Tongue (tissue), 1 donor: ENCODE measurements at regions not wholly inside any gene's neighbourhood (a gene's known extent, or its start where the extent isn't known, plus 50 kb on each side); places are given as distances from the start of the nearest gene placed in this dataset.
A peak's percentile ranks its signal among the peaks of the same experiment; 100 is the strongest.

ENCODE experiments used
- DNase-seq: peaks from one replicate; pipeline ENCODE4 v3.0.0-alpha.2; 2015

DNA sequence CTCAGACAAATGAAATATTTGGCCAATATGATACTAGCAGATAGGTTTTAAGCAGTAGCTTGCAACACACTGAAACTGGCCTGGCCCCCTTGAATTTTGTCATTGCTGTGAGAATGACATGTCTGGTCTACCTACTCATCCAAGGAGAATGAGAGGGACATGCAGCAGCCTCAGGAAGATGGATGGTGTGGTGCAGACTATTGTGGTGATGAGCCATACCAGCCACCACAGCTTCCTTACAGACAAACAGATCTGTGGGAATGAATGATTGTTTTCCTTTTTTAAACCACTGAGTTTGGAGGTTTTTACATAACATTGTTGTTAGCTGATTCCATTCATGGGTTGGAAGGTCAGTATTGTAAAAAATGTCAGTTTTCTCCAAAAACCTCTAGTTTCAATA is 133.7 kb upstream of the POU1F1 start:
- DNase-seq, result no peak

DNA sequence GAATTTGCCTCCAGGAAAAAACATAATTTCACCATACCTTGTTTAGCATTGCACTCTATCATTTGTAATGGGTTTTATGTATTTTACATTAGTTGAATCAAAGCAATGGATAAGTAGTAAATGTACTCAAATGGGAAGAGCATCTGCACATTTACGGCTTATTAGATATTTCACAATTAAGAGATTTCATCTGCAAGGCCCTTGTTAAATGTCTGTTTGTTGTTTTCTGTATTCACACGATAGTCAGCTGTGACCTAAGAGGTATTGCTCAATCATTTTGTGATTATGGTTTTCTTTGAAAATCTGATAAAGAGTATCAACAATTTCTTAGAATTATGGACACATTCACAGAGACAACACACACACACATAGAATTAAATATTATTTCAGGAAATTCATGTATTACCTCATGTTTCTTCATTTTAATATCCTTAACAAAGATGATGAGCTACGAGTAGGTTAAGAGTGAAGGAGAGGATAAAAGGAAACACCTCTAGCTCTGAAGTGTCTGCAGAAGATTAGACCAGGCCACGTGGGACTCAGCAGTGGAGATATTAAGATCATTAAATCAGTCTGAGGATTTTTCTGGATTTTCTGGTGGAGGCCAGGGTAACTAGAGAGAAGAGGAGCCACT is 121.9 kb upstream of the POU1F1 start:
- DNase-seq, result no peak

DNA sequence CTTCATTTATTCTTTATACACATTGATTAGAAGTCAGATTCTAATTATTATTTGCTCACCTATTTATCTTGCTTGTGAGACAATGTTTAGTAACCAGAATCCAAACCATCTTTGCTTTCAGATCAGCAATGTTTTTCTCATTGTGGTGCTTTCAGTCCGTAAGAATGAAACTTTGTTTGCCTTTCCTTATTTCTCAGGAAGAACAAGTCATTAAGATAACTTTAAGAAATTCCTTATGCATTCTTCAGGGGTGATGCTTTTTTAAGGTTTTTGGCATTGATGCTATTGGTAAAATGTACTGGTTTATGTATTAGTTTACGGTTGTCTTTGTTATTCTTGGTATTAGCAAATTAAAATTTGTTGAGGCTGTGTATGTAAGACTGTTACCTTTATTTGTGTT is 120.8 kb upstream of the POU1F1 start:
- no peak for DNase-seq

DNA sequence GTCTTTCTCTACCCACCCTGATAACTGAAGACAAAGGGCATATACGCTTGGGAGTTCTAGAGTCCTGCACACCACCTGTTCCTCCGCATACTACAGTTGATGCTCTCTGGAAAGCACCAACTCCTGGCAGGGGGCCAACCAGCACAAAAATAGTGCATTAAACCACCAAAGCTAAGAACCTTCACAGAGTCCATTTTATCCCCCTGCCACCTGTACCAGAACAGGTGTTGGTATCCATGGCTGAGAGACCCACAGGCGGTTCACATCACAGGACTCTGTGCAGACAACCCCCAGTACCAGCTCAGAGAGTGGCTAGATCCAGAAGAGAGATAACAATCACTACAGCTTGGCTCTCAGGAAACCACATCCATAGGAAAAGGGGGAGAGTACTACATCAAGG is 114.4 kb upstream of the POU1F1 start:
- DNase-seq, result peak; percentile 54

DNA sequence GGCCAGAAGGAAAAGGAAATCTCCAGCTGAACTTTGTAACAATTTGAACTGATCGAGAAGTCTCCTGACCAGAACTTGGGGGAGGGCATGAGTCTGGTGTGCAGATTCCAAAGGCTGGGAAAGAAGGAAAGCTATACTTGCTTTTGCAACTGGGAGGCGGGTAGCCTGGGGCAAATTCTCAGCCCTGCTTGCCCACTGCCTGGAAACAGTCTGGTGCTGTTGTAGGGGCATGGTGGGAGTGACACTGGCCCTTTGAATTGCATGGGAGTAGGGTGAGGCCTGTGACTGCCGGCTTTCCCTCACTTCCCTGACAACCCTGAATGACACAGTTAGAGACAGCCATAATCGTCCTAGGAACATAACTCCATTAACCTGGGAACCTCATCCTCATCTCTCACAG is 114.0 kb upstream of the POU1F1 start:
- no peak for DNase-seq

DNA sequence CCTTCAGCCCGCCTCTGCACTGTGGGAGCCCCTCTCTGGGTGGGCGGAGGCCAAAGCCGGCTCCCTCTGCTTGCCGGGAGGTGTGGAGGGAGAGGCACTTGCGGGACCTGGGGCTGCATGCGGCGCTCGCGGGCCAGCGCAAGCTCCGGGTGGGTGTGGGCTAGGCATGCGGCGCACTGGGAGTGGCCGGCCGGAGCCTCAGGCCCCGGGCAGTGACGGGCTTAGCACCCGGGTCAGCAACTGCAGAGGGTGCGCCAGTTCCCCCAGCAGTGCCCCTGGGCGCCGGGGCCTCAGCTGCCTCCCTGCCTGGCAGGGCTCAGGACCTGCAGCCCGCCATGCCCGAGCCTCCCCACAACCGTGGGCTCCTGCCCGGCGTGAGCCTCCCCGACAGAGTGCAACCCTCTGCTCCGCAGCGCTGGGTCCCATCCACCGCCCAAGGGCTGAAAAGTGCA is 98.9 kb upstream of the POU1F1 start:
- no peak for DNase-seq

DNA sequence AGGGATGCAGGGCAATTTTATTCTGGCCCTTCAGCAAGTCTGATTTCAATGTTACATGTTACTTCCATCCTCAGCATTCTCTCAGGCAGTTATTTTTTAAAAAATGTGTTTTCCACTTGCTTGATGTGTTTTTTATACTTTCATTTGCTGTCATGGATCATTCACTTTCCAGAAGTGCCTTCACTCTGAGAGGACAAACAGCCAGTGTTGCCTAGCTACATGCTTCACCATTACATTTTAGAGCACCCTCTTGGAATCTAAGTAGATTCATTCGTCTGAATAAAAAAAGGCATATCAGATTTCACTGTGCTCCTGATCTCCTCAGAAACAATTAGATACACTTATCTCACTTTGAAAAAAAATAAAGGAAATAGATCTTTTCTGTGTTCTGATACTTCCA is 93.6 kb upstream of the POU1F1 start:
- DNase-seq, result peak; percentile 7

DNA sequence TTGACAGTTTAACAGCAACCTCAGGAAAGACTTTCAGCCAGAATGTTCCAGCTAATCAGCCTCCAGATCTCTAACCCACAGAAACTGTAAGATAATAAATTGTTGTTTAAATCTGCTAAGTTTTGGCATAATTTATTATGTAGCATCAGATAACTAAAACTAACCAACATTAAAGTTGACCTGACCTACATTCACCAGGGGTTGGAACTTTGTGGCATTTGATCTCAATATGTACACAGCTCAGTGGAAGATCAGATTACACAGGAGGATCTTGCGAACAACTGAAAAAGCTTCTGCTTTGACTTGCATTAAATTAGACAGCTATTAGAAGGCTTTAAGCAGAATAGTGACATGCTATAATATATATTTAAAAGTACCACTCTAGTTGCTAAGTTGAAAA is 91.4 kb upstream of the POU1F1 start:
- DNase-seq, result no peak

DNA sequence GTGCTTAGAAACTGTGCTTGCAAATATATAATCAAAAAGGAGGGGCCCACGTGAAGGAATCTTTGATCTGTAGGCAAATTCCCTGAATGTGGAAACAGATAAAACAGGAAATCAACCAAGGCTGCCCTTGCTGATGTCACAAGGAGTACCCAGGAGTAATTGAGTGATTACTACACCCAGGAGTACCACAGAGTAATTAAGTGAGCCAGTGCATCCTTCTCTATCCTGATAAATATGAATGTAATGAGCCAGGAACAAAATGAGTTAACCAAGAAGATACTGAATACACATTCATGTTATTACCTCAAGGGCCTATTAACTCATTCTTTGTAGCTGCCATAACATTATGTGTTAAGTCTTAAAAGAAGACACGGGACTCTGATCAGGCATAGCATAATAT is 87.3 kb upstream of the POU1F1 start:
- no peak for DNase-seq

DNA sequence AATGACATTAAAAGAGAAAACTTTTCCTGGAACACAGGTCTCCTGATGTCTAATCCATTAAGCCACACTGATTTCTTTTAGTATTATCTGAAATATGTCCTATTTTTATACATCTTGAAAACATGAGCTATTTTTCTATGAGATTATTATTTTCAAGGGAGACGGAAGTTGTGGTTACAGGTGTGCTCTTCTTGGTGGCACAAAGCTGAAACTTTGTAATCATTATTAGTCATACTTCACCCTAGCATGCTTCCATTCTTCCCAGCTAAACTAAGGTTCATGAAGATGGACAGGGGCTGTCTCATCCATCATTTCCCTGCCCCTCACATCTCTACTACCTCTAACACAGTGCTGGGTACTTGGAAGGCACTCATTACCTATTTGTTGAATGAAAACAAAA is 85.6 kb upstream of the POU1F1 start:
- no peak for DNase-seq

DNA sequence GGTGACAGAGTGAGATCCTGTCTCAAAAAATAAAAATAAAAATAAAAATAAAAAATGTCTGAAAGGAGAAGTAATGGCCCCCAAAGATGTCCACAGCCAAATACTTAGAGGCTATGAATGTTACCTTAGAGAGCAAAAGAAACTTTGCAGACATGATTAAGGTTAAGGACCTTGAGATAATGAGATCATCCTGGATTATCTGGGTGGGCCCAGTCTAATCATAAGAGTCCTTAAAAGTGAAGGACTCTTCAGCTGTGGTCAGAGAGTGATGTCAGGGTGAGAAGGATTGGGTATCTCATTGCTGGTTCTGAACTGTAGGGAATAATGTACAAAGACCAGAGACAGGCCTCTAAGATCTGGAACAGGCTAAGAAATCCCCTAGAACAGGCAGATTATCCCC is 84.9 kb upstream of the POU1F1 start:
- DNase-seq, result no peak

DNA sequence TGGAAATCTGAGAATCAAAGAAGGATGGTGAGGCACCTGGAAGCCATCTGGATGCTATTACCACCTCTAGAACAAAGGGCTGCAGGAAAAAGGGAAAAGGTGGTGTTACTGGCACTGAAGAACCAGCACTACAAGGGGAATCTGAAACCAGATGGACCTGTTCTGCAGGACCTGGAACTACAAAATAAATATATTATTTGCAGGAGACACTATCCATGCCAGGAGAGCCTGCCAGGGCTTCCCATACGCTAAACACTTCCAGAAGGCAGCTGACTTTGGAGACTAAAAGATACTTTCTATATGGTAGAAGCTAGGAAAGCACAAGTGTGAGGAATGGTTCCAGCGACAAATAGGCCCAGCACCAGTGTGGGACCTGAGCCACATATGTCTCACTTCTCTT is 83.4 kb upstream of the POU1F1 start:
- DNase-seq, result peak; percentile 19

DNA sequence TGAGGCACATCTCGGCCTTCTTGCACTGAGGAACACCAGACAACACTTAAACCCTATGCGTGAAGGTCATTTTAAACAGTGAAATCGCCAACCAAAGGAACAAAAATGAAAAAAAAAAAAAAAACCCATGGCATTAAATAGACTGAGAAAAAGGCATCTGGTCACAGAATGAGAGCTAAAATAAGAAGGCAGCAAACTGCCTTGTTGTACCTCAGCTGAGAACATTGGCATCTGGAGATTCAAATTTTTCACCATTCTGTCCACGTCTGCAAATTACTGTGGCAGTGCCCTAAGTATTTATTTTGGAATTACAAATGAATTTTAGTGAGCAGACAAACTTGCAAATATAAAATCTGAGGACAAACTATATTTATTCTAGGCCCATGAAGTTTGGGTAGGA is 82.6 kb upstream of the POU1F1 start:
- DNase-seq, result no peak

DNA sequence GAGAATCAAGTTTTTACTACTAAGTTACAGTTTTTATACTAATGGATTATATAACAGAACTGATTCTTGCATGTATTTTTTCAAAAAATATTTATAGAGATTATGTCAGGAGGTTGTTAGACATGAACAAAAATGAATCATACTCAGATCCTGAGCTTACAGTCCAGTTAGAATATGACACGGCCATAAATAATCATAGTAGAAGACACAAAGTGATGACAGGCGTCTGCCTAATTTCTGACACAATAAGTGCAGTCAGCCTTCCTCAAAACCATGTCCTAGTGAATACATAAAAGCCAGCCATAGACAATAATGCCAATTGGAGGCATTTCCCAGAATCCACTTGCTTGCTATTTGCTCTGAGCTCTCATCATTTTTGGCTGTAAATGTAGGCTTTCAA is 81.7 kb upstream of the POU1F1 start:
- DNase-seq, result no peak

DNA sequence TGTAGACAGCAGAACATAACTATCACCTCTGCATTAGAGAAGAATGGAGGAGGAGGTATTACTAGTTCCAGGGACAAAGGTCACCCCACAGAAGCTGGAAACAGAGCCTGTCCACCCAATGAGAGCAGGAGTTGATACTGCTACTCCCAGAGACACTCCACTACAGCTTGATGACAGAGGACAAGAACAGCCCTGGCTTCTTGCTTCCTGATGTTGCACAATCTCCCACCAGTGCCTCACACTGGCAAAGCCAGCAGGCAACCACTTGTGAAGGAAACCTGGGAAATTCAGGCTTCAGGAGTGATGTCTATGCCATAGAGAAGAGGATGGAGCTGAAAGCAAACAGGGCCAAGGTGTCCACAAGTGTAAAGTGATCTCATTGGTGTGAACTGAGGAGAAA is 78.0 kb upstream of the POU1F1 start:
- no peak for DNase-seq

DNA sequence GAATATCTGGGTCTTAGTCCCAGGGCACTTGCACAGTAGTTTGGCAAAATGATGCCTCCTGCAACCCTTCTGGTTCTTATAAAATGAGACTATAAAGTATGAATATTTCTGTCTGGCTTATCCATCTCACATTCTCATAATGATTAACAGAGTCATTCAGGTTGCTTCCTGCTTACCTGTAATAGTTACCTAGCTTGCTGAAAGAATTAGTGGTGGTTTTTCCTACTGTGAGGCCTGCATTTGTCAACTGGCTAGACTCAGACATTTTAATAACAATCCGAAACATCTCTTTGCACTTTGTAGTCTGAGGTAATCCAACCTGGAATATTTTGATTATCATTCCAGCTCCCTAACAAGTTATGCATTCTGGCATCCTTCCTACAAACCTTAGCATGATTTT is 75.6 kb upstream of the POU1F1 start:
- no peak for DNase-seq

DNA sequence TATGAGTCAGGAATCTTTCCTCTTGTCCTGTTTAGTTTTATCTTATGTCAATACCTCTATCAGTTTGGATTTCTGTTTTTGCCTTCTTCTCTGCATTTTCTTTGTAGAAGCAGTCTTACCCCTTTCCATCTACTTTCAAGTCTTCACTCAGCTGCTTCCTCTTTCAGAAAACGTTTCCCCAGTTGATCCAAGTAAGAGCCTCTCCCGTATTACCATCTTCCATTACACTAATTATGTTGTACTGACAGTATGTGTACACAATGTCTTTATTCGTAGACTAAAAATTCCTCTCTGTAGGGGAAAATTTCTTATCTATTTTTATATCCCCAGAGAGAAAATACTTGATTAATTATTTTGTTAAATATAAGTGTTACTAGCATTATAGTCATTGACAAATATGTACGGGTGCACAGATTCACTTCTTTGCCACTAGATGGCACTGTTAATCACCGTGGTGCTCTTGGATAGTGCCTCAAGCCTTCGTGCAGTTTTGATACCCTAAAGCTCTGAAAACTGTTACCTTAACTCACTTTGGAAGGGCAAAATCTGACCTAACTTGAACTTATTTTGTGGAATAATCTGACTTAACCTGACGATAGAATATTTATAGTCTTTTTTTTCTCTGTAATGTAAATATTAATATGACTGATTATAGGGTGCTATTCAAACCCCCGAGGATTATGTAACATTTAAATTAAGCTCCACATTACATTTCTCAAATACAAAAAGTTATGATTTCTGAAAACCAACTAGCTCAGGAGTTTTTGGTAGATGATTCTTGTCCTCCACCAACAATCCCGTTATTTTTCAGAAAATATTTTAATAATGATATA is 74.2 kb upstream of the POU1F1 start:
- DNase-seq, result peak; percentile 74

DNA sequence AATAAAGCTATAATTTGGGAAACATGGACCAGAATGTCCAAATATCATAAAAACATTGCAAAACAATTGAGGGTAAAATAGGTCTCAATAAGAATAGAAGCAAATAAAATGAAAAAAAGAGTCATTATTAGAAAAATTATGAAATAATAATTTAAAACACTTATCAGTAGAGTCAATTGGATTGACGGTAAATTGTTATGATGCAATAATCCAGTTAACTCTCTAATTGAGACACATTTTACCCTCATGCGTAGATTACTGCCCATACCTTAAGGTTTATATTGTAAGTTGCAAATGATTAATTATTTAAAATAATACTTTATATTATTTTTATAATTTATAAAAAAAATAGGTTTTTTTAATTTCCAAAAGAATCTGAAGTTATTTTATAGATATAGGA is 73.4 kb upstream of the POU1F1 start:
- DNase-seq, result no peak

DNA sequence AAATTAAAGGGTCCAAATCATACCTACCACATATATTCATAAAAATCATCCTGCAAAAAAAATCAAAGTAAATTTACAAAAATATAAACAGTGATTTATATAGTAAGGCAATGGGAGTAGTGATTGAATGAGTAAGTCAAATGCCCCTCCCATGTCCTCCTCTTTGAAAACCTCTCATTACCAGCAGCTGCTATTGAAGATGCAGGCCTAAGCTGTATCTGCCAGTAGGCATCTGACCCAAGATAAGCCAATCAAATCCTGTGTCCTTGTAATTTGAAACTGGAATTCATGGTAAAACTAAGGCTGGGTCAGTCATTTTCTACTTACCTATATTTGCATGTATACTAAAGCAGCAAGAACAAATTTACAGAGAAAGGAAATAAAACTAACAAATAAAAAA is 60.4 kb upstream of the POU1F1 start:
- no peak for DNase-seq

DNA sequence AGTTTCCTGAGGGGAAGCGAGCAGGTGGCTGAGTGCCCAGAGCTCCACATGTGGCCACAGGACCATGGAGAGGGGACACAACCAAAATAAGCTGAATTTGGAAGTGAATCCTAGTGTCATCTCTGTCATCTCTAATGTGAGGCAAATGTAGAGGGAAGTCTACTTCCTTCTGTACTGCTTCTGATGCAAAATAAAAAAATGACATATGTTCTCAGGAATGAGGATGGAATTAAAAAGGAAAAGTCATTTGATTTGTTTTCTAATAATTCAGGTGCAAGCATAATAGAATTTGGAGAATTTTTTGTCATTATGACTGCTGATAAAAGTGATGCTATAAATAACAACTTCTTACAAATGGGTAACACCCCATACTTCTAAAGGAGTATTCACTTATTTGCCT is 59.5 kb upstream of the POU1F1 start:
- DNase-seq, result no peak

DNA sequence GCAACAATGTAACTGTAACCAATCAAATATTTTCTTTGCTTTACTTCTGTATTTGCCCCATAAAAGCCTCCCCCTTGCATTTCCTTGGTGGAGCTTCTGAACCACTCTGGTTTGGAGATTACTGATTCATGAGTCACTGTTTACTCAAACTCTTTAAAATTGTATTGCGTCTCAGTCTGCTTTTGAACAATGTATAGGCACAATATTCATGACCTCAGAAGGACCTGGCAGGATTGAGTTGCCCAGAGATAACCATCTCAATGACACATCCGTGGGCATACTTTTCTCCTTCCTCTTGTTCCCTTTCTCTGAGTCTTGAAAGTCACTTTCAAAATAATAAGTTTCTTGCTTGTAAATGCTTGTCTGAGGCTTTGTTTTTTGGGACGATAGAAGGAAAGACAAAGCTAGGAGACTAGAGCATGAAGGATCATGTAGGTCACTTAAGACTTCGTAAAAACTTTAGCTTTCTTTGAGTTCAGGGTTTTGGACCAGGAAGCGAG is 57.1 kb upstream of the POU1F1 start:
- no peak for DNase-seq

DNA sequence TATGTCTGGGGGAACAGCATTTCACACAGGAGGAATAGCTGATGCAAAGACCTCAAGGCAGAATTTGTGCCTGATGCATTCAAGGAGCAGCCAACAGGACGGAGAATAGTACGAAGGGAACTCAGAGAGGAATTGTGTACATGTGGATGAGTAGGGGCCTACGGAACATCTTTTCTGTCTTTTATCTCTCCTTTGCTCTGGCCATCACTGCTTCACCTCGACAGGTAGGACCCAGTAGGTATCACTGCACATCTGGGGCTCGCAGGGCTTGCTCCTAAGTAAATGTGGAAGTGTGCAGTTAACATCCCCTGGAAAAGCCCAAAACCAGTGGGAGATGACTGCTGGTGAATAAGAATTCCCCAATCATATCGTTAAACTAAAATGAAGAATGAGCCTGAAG is 56.4 kb upstream of the POU1F1 start:
- no peak for DNase-seq

DNA sequence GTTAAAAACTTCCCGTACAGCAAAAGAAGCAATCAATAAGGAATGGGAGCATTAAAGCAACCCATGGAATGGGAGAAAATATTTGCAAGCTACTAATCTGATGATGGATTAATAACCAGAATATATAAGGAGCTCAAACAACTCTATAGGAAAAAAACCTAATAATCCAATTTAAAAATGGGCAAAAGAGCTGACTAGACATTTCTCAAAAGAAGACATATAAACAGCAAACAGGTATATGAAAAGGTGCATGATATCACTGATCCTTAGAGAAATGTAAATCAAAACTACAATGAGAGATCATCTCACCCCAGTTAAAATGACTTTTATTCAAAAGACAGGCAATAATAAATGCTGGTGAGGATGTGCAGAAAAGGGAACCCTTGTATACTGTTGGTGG is 52.7 kb upstream of the POU1F1 start:
- no peak for DNase-seq
